H1 (cell line): ENCODE measurements at regions not wholly inside any gene's neighbourhood (a gene's known extent, or its start where the extent isn't known, plus 50 kb on each side); places are given as distances from the start of the nearest gene placed in this dataset.

Source experiments
- CTCF ChIA-PET: fragments of 300-600 bp; sonication (Branson Sonifier 250); formaldehyde crosslinking; loops from one replicate; lab custom pipeline; 2021; ENCODE audit not compliant: partially characterized antibody; lab: Charles Lee
- POLR2A ChIA-PET: fragments of 300-600 bp; sonication (Branson Sonifier 250); formaldehyde crosslinking; loops from one replicate; lab custom pipeline; 2021; ENCODE audit warnings: inconsistent platforms; ENCODE audit not compliant: partially characterized antibody; lab: Charles Lee
- DNase-seq, 2 experiments: peaks; one replicate each; pipeline versions ENCODE4 v3.0.0 to v3.0.0-alpha.2; 2010 to 2022; ENCODE audit warnings: low spot score in 2 of 2, low read depth in 1 of 2, mixed read lengths in 1 of 2
- FAIRE-seq: peaks from 2 replicates; lab custom pipeline; 2011; peaks lifted over from hg19 to GRCh38; lab: Jason Lieb, UNC
- H2AFZ ChIP-seq: 2 replicates; pipeline ENCODE4 v1.8.1; 2012; ENCODE audit warnings: low read length, inconsistent platforms
- H2AK5ac ChIP-seq: 2 replicates; pipeline ENCODE4 v1.6.1; 2013; ENCODE audit warnings: low read depth, low read length
- H2BK120ac ChIP-seq: replicated peaks from 2 replicates; pipeline ENCODE3; 2013; ENCODE audit warnings: low read depth, low read length, inconsistent platforms
- H2BK12ac ChIP-seq: 2 replicates; pipeline ENCODE4 v1.6.1; 2013; ENCODE audit warnings: low read depth, low read length
- H2BK15ac ChIP-seq: 2 replicates; pipeline ENCODE4 v1.6.1; 2013; ENCODE audit warnings: low read length
- H2BK20ac ChIP-seq: 2 replicates; pipeline ENCODE4 v1.6.1; 2013; ENCODE audit warnings: low read length
- H2BK5ac ChIP-seq: 2 replicates; pipeline ENCODE4 v1.6.1; 2013; ENCODE audit warnings: low read depth, low read length
- H3K14ac ChIP-seq: 2 replicates; pipeline ENCODE4 v1.6.1; 2013; ENCODE audit warnings: inconsistent platforms; ENCODE audit not compliant: insufficient read length
- H3K18ac ChIP-seq: 2 replicates; pipeline ENCODE4 v1.6.1; 2013; ENCODE audit warnings: low read length; ENCODE audit errors: extremely low read depth
- H3K23ac ChIP-seq: 2 replicates; pipeline ENCODE4 v1.6.1; 2013; ENCODE audit warnings: inconsistent platforms; ENCODE audit not compliant: insufficient read length
- H3K23me2 ChIP-seq: 2 replicates; pipeline ENCODE4 v1.6.1; 2013; ENCODE audit warnings: low read depth, low read length
- H3K27ac ChIP-seq: 2 replicates; pipeline ENCODE4 v1.6.1; 2011; ENCODE audit warnings: low read depth, low read length, inconsistent platforms
- H3K27me3 ChIP-seq, 4 experiments: replicated peaks in 1 of 4; 1 replicate in 1 of 4; 2 replicates in 3 of 4; pipeline versions ENCODE4 v1.6.1 to v1.8.1; 2011 to 2013; ENCODE audit warnings: low read length in 3 of 4, mild to moderate bottlenecking in 3 of 4, inconsistent platforms in 2 of 4, mixed read lengths in 2 of 4, moderate library complexity in 1 of 4; ENCODE audit not compliant: control insufficient read depth in 3 of 4, insufficient read depth in 3 of 4; ENCODE audit errors: extremely low read depth in 1 of 4
- H3K36me3 ChIP-seq, 4 experiments: 2 replicates each; pipeline versions ENCODE4 v1.6.1 to v1.8.1; 2011 to 2013; ENCODE audit warnings: mild to moderate bottlenecking in 4 of 4, low read length in 3 of 4, moderate library complexity in 2 of 4, control low read depth in 1 of 4, inconsistent platforms in 1 of 4; ENCODE audit not compliant: insufficient read depth in 4 of 4, control insufficient read depth in 2 of 4
- H3K4ac ChIP-seq: replicated peaks from 2 replicates; pipeline ENCODE3; 2013; ENCODE audit warnings: low read length, low read depth, mixed read lengths, inconsistent platforms; ENCODE audit not compliant: insufficient read length
- H3K4me1 ChIP-seq, 4 experiments: replicated peaks in 1 of 4; 1 replicate in 1 of 4; 2 replicates in 3 of 4; pipeline versions ENCODE4 v1.6.1 to v1.8.1; 2011 to 2013; ENCODE audit warnings: low read length in 3 of 4, inconsistent platforms in 2 of 4, mixed read lengths in 1 of 4; ENCODE audit not compliant: insufficient read depth in 4 of 4, control insufficient read depth in 3 of 4
- H3K4me2 ChIP-seq, 2 experiments: 2 replicates each; pipeline versions ENCODE4 v1.6.1 to v1.8.1; 2011 to 2013; ENCODE audit warnings: low read depth in 2 of 2, low read length in 2 of 2, control low read depth in 1 of 2, inconsistent platforms in 1 of 2, mild to moderate bottlenecking in 1 of 2; ENCODE audit not compliant: insufficient read depth in 1 of 2
- H3K4me3 ChIP-seq, 4 experiments: fragments of 200-600, 300-600 bp in 1 of 4; sonication (generic), shearing (Covaris generic), sonication (Bioruptor Twin) in 1 of 4; 2 replicates each; pipeline versions ENCODE4 v1.5.1 to v1.8.1; 2011 to 2016; ENCODE audit warnings: low read length in 4 of 4, low read depth in 3 of 4, control low read depth in 2 of 4, inconsistent platforms in 2 of 4, mild to moderate bottlenecking in 2 of 4, mixed read lengths in 1 of 4, moderate library complexity in 1 of 4; ENCODE audit not compliant: insufficient read depth in 2 of 4; ENCODE audit errors: extremely low read depth in 1 of 4
- H3K56ac ChIP-seq: replicated peaks from 2 replicates; pipeline ENCODE3; 2013; ENCODE audit warnings: low read depth, mild to moderate bottlenecking, mixed read lengths, low read length, inconsistent platforms; ENCODE audit not compliant: insufficient read length
- H3K79me1 ChIP-seq: 2 replicates; pipeline ENCODE4 v1.6.1; 2013; ENCODE audit warnings: low read depth, low read length, control low read depth
- H3K79me2 ChIP-seq, 2 experiments: 2 replicates each; pipeline versions ENCODE4 v1.6.1 to v1.8.1; 2012 to 2013; ENCODE audit warnings: low read length in 2 of 2, mild to moderate bottlenecking in 2 of 2, inconsistent platforms in 1 of 2; ENCODE audit not compliant: insufficient read depth in 2 of 2, control insufficient read depth in 1 of 2
- H3K9ac ChIP-seq, 4 experiments: replicated peaks in 1 of 4; 1 replicate in 1 of 4; 2 replicates in 3 of 4; pipeline versions ENCODE4 v1.6.1 to v1.8.1; 2011 to 2013; ENCODE audit warnings: low read depth in 3 of 4, low read length in 3 of 4, control low read depth in 2 of 4, mild to moderate bottlenecking in 2 of 4, moderate library complexity in 2 of 4, inconsistent platforms in 1 of 4; ENCODE audit errors: extremely low read depth in 1 of 4
- H3K9me3 ChIP-seq, 2 experiments: 2 replicates each; pipeline versions ENCODE4 v1.6.1 to v1.8.1; 2012 to 2013; ENCODE audit warnings: mild to moderate bottlenecking in 2 of 2, moderate library complexity in 2 of 2, control low read depth in 1 of 2, inconsistent platforms in 1 of 2, low read depth in 1 of 2, low read length in 1 of 2, mixed read lengths in 1 of 2; ENCODE audit not compliant: insufficient read depth in 2 of 2
- H4K20me1 ChIP-seq, 2 experiments: replicated peaks in 1 of 2; 2 replicates each; pipeline versions ENCODE3 to v1.8.1; 2011 to 2013; ENCODE audit warnings: inconsistent platforms in 2 of 2, low read length in 2 of 2, mild to moderate bottlenecking in 1 of 2; ENCODE audit not compliant: insufficient read depth in 2 of 2, control insufficient read depth in 1 of 2
- H4K5ac ChIP-seq: 2 replicates; pipeline ENCODE4 v1.6.1; 2013; ENCODE audit warnings: low read length, low read depth, mixed read lengths, inconsistent platforms; ENCODE audit not compliant: insufficient read length
- H4K8ac ChIP-seq: 2 replicates; pipeline ENCODE4 v1.8.0; 2013; ENCODE audit warnings: mild to moderate bottlenecking, moderate library complexity, low read length, inconsistent platforms; ENCODE audit not compliant: insufficient read depth; ENCODE audit errors: extremely low read depth
- H4K91ac ChIP-seq: replicated peaks from 2 replicates; pipeline ENCODE3; 2013; ENCODE audit warnings: low read length, mixed read lengths, inconsistent platforms; ENCODE audit not compliant: insufficient read length
- BACH1 ChIP-seq: IDR thresholded peaks from 2 replicates; pipeline ENCODE4 v1.6.1; 2012; ENCODE audit warnings: low read length, improper control_type of control experiment
- BCL11A ChIP-seq, 2 experiments: IDR thresholded peaks; one replicate each; pipeline ENCODE4 v1.6.1; 2011; ENCODE audit warnings: low read depth in 2 of 2, low read length in 2 of 2, mild to moderate bottlenecking in 2 of 2
- CREB1 ChIP-seq: IDR thresholded peaks from 2 replicates; pipeline ENCODE4 v1.6.1; 2012; ENCODE audit warnings: inconsistent platforms
- CTBP2 ChIP-seq: IDR thresholded peaks from 2 replicates; pipeline ENCODE4 v1.7.0; 2011; ENCODE audit warnings: borderline replicate concordance, mild to moderate bottlenecking, moderate library complexity, mixed read lengths, low read length; ENCODE audit not compliant: insufficient read depth, insufficient read length
- KDM4A ChIP-seq: IDR thresholded peaks from one replicate; pipeline ENCODE4 v1.7.1; 2012; ENCODE audit warnings: low read depth, mild to moderate bottlenecking, moderate library complexity, low read length, inconsistent platforms; ENCODE audit not compliant: severe bottlenecking
- KDM5A ChIP-seq: fragments of 200-600 bp; IDR thresholded peaks from 2 replicates; pipeline ENCODE4 v1.7.1; 2012; ENCODE audit warnings: mild to moderate bottlenecking, low read length, inconsistent platforms, mixed read lengths
- MAFK ChIP-seq: IDR thresholded peaks from 2 replicates; pipeline ENCODE4 v1.6.1; 2012; ENCODE audit warnings: low read depth, mild to moderate bottlenecking, improper control_type of control experiment, low read length
- SIX5 ChIP-seq: IDR thresholded peaks from 2 replicates; pipeline ENCODE4 v1.6.1; 2011; ENCODE audit warnings: mild to moderate bottlenecking, low read depth, low read length
- WGBS, 2 experiments: shearing (Covaris generic) in 1 of 2; methylation state at CpG; one replicate each; pipeline versions ENCODE4 v1.1.6 to v1.1.7; 2013 to 2015; ENCODE audit warnings: low lambda C conversion rate in 2 of 2, mixed read lengths in 2 of 2, inconsistent platforms in 1 of 2, low coverage in 1 of 2, missing lambda C conversion rate in 1 of 2; ENCODE audit not compliant: insufficient replicate concordance in 2 of 2, insufficient coverage in 1 of 2, insufficient read length in 1 of 2; ENCODE audit errors: extremely low coverage in 1 of 2, missing lambda C conversion rate in 1 of 2; 5-methylcytosine and 5-hydroxymethylcytosine counted together
- TF ChIP-seq, protein P1 (sequence below): IDR thresholded peaks from 2 replicates; pipeline ENCODE4 v1.6.1; 2012; ENCODE audit warnings: low read length, inconsistent platforms
- TF ChIP-seq, protein P2 (sequence below): IDR thresholded peaks from 2 replicates; pipeline ENCODE4 v1.6.1; 2012; ENCODE audit warnings: inconsistent platforms

DNA sequence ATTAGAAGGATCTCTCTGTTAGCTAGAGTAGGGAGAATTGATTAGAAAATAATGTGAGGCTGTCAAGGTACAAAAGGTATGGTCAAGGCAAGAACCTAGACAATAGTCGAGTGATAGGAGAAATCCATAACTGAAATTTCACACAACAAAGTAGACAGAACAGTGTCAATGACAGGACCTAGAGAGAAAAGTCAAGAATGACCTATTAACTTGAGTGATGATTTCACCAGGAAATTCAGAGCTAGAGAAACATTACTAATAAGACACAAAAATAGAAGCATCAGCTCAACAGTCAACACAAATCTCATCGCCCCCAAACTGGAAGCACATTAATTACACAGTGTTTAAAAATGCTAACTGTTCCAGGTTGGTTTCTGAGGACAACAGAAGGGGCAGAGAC is 532.4 kb downstream of the CDH10 start:
- DNase-seq, result no peak
- no peak overlapping the region for H2BK5ac ChIP-seq
- H3K79me2 ChIP-seq, result no peaks in the 10 kb centered on the region
- no peaks in the 10 kb centered on the region for H4K20me1 ChIP-seq
- H3K56ac ChIP-seq, result no peak overlapping the region
- H2BK12ac ChIP-seq, result no peak overlapping the region
- H4K5ac ChIP-seq, result no peak overlapping the region
- H3K4me2 ChIP-seq, result no peak overlapping the region
- no peaks in the 10 kb centered on the region for H3K4me1 ChIP-seq
- no peaks in the 10 kb centered on the region for H3K23me2 ChIP-seq
- FAIRE-seq, result no peak
- H2AK5ac ChIP-seq, result no peak overlapping the region
- H3K14ac ChIP-seq, result no peak overlapping the region
- no peaks in the 10 kb centered on the region for H3K36me3 ChIP-seq
- WGBS, 2 experiments, result 93% methylated on average over 2 of the region's 2 CpGs; no CpG with 5 or more reads in 1 of the 2 experiments
- H4K8ac ChIP-seq, result no peak overlapping the region
- H2BK15ac ChIP-seq, result no peak overlapping the region
- no peak overlapping the region for H3K27ac ChIP-seq
- no peak overlapping the region for H3K18ac ChIP-seq
- H3K4ac ChIP-seq, result no peak overlapping the region
- no peak overlapping the region for H3K23ac ChIP-seq
- no peaks in the 10 kb centered on the region for H3K9me3 ChIP-seq
- H2AFZ ChIP-seq, result 0 out of 2 replicates have a peak overlapping the region, but pooled peaks have one; percentile 32
- POLR2A ChIA-PET, result no interaction called here
- no peak overlapping the region for H3K4me3 ChIP-seq
- no peak overlapping the region for H2BK120ac ChIP-seq
- no peak overlapping the region for H2BK20ac ChIP-seq
- TF ChIP-seq BCL11A (IDR thresholded peaks at IDR 0.05; ENCODE audit: low read depth in 2 of 2, low read length in 2 of 2) (no peak), CTBP2 (no peak), SIX5 (no peak), MAFK (no peak), KDM4A (no peak), KDM5A (no peak), BACH1 (no peak), CREB1 (no peak)
- TF ChIP-seq, protein P1, sequence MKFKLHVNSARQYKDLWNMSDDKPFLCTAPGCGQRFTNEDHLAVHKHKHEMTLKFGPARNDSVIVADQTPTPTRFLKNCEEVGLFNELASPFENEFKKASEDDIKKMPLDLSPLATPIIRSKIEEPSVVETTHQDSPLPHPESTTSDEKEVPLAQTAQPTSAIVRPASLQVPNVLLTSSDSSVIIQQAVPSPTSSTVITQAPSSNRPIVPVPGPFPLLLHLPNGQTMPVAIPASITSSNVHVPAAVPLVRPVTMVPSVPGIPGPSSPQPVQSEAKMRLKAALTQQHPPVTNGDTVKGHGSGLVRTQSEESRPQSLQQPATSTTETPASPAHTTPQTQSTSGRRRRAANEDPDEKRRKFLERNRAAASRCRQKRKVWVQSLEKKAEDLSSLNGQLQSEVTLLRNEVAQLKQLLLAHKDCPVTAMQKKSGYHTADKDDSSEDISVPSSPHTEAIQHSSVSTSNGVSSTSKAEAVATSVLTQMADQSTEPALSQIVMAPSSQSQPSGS, result no peak
- TF ChIP-seq, protein P2, sequence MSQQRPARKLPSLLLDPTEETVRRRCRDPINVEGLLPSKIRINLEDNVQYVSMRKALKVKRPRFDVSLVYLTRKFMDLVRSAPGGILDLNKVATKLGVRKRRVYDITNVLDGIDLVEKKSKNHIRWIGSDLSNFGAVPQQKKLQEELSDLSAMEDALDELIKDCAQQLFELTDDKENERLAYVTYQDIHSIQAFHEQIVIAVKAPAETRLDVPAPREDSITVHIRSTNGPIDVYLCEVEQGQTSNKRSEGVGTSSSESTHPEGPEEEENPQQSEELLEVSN, result no peak
- TF ChIP-seq, all 59 proteins: peak for 0
- Histone ChIP-seq H3K9ac (no peak overlapping the region), H4K91ac (no peak overlapping the region), H3K27me3 (no peaks in the 10 kb centered on the region), H3K79me1 (no peaks in the 10 kb centered on the region)
- CTCF ChIA-PET, result interaction anchor here (0.7 to 5.5 kb wide), 8 partner anchors 8 to 299 kb away, joined by 3 to 25 read pairs (median 4); no protein-coding TSS in a partner anchor
